A673 (cell line): ENCODE measurements at regions not wholly inside any gene's neighbourhood (a gene's known extent, or its start where the extent isn't known, plus 50 kb on each side); places are given as distances from the start of the nearest gene placed in this dataset.

ENCODE experiments used
- EZH2 ChIP-seq: fragments of 200-600 bp; sonication (generic); IDR thresholded peaks from 2 replicates; pipeline ENCODE4 v1.6.1; 2017; ENCODE audit warnings: borderline replicate concordance, low read depth, mild to moderate bottlenecking, mixed read lengths, antibody characterized with exemption, low read length; ENCODE audit not compliant: poor library complexity, severe bottlenecking
- TF ChIP-seq, protein P1 (sequence below): fragments of 300-800, 200-600 bp; sonication (generic); conservative IDR thresholded peaks from 2 replicates; pipeline ENCODE4 v1.5.1; 2017; ENCODE audit warnings: low read depth, mild to moderate bottlenecking, antibody characterized with exemption, low read length, moderate library complexity, mixed read lengths

DNA sequence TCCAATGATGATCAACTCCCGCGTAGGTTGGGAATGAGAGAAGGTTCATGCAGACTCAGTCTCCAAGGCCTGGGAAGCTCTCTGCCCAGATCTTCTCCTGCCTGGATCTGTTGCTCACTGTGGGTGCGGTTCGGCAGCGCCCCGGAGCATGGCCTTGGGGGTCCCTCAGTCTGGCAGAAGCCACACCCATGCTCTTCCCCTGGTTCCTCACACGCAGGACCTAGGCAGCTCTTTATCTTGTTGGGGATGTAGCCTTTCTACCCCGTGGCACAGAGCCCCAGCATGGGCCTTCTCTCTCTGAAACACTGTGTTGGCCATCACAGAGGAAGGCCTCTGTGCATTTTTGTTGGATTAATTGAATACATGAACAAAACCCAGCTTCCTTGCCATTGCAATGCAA is 1461.6 kb downstream of the BRD1 start:
- TF ChIP-seq, protein P1, sequence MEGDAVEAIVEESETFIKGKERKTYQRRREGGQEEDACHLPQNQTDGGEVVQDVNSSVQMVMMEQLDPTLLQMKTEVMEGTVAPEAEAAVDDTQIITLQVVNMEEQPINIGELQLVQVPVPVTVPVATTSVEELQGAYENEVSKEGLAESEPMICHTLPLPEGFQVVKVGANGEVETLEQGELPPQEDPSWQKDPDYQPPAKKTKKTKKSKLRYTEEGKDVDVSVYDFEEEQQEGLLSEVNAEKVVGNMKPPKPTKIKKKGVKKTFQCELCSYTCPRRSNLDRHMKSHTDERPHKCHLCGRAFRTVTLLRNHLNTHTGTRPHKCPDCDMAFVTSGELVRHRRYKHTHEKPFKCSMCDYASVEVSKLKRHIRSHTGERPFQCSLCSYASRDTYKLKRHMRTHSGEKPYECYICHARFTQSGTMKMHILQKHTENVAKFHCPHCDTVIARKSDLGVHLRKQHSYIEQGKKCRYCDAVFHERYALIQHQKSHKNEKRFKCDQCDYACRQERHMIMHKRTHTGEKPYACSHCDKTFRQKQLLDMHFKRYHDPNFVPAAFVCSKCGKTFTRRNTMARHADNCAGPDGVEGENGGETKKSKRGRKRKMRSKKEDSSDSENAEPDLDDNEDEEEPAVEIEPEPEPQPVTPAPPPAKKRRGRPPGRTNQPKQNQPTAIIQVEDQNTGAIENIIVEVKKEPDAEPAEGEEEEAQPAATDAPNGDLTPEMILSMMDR, result no peak
- TF ChIP-seq EZH2, result no peak
